ENCODE measurements at regions not wholly inside any gene's neighbourhood (a gene's known extent, or its start where the extent isn't known, plus 50 kb on each side); places are given as distances from the start of the nearest gene placed in this dataset.

DNA sequence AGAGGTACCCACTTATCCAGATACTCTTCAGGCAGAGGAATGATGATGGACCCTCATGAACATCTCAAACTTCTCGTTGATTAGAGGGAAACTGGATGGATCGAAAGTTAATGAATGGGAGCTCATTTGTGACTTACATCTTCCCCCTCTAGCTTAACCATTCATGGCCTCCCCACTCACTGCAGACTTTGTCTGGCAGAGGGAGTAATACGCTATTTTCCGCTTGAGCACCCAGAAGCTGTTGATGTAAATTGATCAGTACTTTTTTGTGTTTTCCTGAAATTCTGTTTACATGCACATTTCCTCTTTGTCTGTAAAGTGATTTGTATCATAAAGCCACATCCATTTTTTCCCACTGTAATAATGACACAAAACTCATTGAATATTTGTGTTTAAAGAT, 239.1 kb upstream of the RBFOX1 start:
- Histone ChIP-seq H3F3A (ENCODE audit: insufficient read depth) (no peaks in the 10 kb centered on the region), H3K79me2 (ENCODE audit: insufficient read depth) (no peaks in the 10 kb centered on the region), H3K27ac (no peak overlapping the region), H4K20me1 (ENCODE audit: insufficient read depth) (no peaks in the 10 kb centered on the region), H3K27me3 (replicated peaks; ENCODE audit: insufficient read depth) (no peaks in the 10 kb centered on the region), H3K9ac (no peak overlapping the region), H3K9me3 (ENCODE audit: low read depth) (no peaks in the 10 kb centered on the region), H3K9me2 (ENCODE audit: insufficient read depth) (no peaks in the 10 kb centered on the region), H3K4me1 (ENCODE audit: insufficient read depth) (no peaks in the 10 kb centered on the region), H3K4me2 (ENCODE audit: unreplicated experiment) (no peak overlapping the region), H3K36me3 (ENCODE audit: low read depth) (no peaks in the 10 kb centered on the region), H3K4me3 (no peak overlapping the region), H2AFZ (no peak overlapping the region)
- WGBS, 2 experiments (ENCODE audit: low coverage in 1 of 2, low lambda C conversion rate in 2 of 2, missing lambda C conversion rate in 2 of 2): 49 to 59% methylated on average over 4 of the region's 4 CpGs
- DNase-seq: no peak
- TF ChIP-seq EZH2 (IDR thresholded peaks at IDR 0.05; ENCODE audit: insufficient read depth, poor library complexity, severe bottlenecking) (no peak), EZH2phosphoT487 (IDR thresholded peaks at IDR 0.05; ENCODE audit: insufficient read depth, low read depth) (no peak)
- in situ Hi-C loops (cut with MboI): no loop called here

DNA sequence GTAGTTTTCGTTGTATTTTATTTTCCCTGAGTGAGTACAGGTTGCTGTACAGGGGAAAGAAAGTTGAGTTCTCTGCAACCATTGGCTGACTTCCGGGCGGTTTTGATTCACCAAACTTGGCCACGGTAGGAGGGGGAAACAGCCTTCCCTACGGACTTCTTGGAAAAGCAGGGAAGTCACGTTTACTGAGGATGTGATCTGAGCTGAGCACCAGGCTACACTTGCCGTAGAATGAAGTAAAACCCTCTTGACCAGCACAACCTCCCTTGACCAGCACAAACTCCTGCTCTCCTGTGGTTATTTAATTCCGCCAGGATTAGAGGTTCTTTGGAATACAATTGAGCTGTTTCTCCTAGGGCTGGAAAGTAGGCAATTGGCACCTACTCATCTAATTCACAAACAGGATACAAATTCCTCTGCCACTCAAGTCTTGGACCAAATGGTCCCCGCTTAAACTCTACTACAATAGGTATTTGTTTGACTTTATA, 242.0 kb upstream of the RBFOX1 start:
- Histone ChIP-seq H3K36me3 (ENCODE audit: low read depth) (no peaks in the 10 kb centered on the region), H3K9ac (no peak overlapping the region), H3K4me1 (ENCODE audit: insufficient read depth) (no peaks in the 10 kb centered on the region), H3K4me2 (ENCODE audit: unreplicated experiment) (no peak overlapping the region), H3K79me2 (ENCODE audit: insufficient read depth) (no peaks in the 10 kb centered on the region), H3K27me3 (replicated peaks; ENCODE audit: insufficient read depth) (no peaks in the 10 kb centered on the region), H3K4me3 (no peak overlapping the region), H3K9me3 (ENCODE audit: low read depth) (no peaks in the 10 kb centered on the region), H3K9me2 (ENCODE audit: insufficient read depth) (no peaks in the 10 kb centered on the region), H4K20me1 (ENCODE audit: insufficient read depth) (no peaks in the 10 kb centered on the region), H3F3A (ENCODE audit: insufficient read depth) (no peaks in the 10 kb centered on the region), H2AFZ (no peak overlapping the region), H3K27ac (no peak overlapping the region)
- no peak for DNase-seq
- 15 to 18% methylated on average over 9 of the region's 9 CpGs for WGBS, 2 experiments (ENCODE audit: low coverage in 1 of 2, low lambda C conversion rate in 2 of 2, missing lambda C conversion rate in 2 of 2)
- TF ChIP-seq EZH2phosphoT487 (IDR thresholded peaks at IDR 0.05; ENCODE audit: insufficient read depth, low read depth) (no peak), EZH2 (IDR thresholded peaks at IDR 0.05; ENCODE audit: insufficient read depth, poor library complexity, severe bottlenecking) (no peak)
- in situ Hi-C loops (cut with MboI): no loop called here

DNA sequence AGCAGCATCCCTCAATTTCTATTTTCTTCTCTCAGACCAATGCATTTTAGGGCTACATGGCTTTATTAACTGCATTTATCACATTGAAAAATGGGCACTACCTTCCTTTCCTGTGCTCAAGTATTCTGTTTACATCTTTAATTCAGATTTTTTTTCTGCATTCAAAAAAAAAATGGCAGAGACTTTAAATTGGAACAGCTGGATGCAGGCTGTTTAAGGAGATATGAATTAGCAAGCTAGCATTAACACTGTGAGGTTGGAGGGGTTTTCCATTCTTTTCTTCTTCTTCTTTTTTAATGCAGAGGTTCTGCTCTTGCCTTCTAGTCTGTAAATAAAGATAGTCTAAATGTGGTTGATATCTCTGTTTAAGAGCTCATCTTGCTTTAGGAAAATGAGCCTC, 242.9 kb upstream of the RBFOX1 start:
- no peaks in the 10 kb centered on the region for H3K9me2 ChIP-seq (ENCODE audit: insufficient read depth)
- H3K9ac ChIP-seq: no peak overlapping the region
- H3F3A ChIP-seq (ENCODE audit: insufficient read depth): no peaks in the 10 kb centered on the region
- H4K20me1 ChIP-seq (ENCODE audit: insufficient read depth): no peaks in the 10 kb centered on the region
- H3K4me3 ChIP-seq: no peak overlapping the region
- in situ Hi-C loops (cut with MboI): no loop called here
- DNase-seq: no peak
- no peak overlapping the region for H2AFZ ChIP-seq
- no peaks in the 10 kb centered on the region for H3K79me2 ChIP-seq (ENCODE audit: insufficient read depth)
- no peak overlapping the region for H3K27ac ChIP-seq
- H3K27me3 ChIP-seq (replicated peaks; ENCODE audit: insufficient read depth): no peaks in the 10 kb centered on the region
- H3K9me3 ChIP-seq (ENCODE audit: low read depth): no peaks in the 10 kb centered on the region
- TF ChIP-seq EZH2 (IDR thresholded peaks at IDR 0.05; ENCODE audit: insufficient read depth, poor library complexity, severe bottlenecking) (no peak), EZH2phosphoT487 (IDR thresholded peaks at IDR 0.05; ENCODE audit: insufficient read depth, low read depth) (no peak)
- H3K4me1 ChIP-seq (ENCODE audit: insufficient read depth): no peaks in the 10 kb centered on the region
- no peaks in the 10 kb centered on the region for H3K36me3 ChIP-seq (ENCODE audit: low read depth)
- H3K4me2 ChIP-seq (ENCODE audit: unreplicated experiment): no peak overlapping the region

DNA sequence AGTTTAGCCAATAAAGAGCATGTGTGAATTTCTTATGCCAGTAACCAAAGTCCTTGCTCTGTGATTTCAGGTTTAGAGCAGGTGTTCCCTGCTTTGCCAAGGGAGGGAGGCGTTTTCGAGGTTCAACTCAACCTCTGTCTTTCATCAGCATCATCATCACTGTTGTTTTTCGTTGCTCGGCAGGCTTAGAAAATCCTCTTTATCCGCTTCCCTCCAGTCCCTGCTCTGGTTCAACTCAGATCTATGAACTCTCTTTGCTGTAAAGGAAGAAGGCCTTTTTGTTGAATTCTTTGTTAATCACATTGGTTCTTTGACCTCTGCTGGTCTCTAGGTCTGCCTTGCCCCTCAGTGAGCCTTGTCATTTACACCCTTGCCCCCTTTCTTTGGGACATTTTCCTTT, 243.9 kb upstream of the RBFOX1 start:
- no peaks in the 10 kb centered on the region for H3F3A ChIP-seq (ENCODE audit: insufficient read depth)
- DNase-seq: no peak
- H3K27me3 ChIP-seq (replicated peaks; ENCODE audit: insufficient read depth): no peaks in the 10 kb centered on the region
- H3K9ac ChIP-seq: no peak overlapping the region
- H3K4me1 ChIP-seq (ENCODE audit: insufficient read depth): no peaks in the 10 kb centered on the region
- 7 to 10% methylated on average over 5 of the region's 5 CpGs for WGBS, 2 experiments (ENCODE audit: low coverage in 1 of 2, low lambda C conversion rate in 2 of 2, missing lambda C conversion rate in 2 of 2)
- H2AFZ ChIP-seq: no peak overlapping the region
- H3K4me3 ChIP-seq: no peak overlapping the region
- no peaks in the 10 kb centered on the region for H3K36me3 ChIP-seq (ENCODE audit: low read depth)
- H3K4me2 ChIP-seq (ENCODE audit: unreplicated experiment): no peak overlapping the region
- H3K27ac ChIP-seq: no peak overlapping the region
- H3K9me2 ChIP-seq (ENCODE audit: insufficient read depth): no peaks in the 10 kb centered on the region
- H4K20me1 ChIP-seq (ENCODE audit: insufficient read depth): no peaks in the 10 kb centered on the region
- TF ChIP-seq EZH2phosphoT487 (IDR thresholded peaks at IDR 0.05; ENCODE audit: insufficient read depth, low read depth) (no peak), EZH2 (IDR thresholded peaks at IDR 0.05; ENCODE audit: insufficient read depth, poor library complexity, severe bottlenecking) (no peak)
- in situ Hi-C loops (cut with MboI): no loop called here
- H3K79me2 ChIP-seq (ENCODE audit: insufficient read depth): no peaks in the 10 kb centered on the region
- no peaks in the 10 kb centered on the region for H3K9me3 ChIP-seq (ENCODE audit: low read depth)

All from GM23248 (cell line).